Trophoblast cell (in vitro differentiated cells and primary cell): ENCODE measurements at regions not wholly inside any gene's neighbourhood (a gene's known extent, or its start where the extent isn't known, plus 50 kb on each side); places are given as distances from the start of the nearest gene placed in this dataset.

ENCODE experiments used
- DNase-seq, 2 donors: peaks; one replicate each; pipeline ENCODE4 v3.0.0-alpha.2; 2016
- H2AFZ ChIP-seq: 2 replicates; pipeline ENCODE4 v1.6.1; 2013; ENCODE audit warnings: low read length, moderate library complexity, mild to moderate bottlenecking; ENCODE audit not compliant: insufficient read depth, poor library complexity
- H2AK5ac ChIP-seq: 2 replicates; pipeline ENCODE4 v1.6.1; 2013; ENCODE audit warnings: mild to moderate bottlenecking, low read length
- H2BK120ac ChIP-seq: 2 replicates; pipeline ENCODE4 v1.6.1; 2013; ENCODE audit warnings: low read length, mild to moderate bottlenecking, moderate library complexity; ENCODE audit not compliant: insufficient read depth, poor library complexity
- H2BK12ac ChIP-seq: 2 replicates; pipeline ENCODE4 v1.6.1; 2013; ENCODE audit warnings: mild to moderate bottlenecking, low read length, moderate library complexity
- H2BK5ac ChIP-seq: 2 replicates; pipeline ENCODE4 v1.6.1; 2013; ENCODE audit warnings: low read length, low read depth, moderate library complexity, mild to moderate bottlenecking; ENCODE audit not compliant: poor library complexity
- H3K14ac ChIP-seq: 2 replicates; pipeline ENCODE4 v1.6.1; 2013; ENCODE audit warnings: mild to moderate bottlenecking, low read length
- H3K18ac ChIP-seq: 2 replicates; pipeline ENCODE4 v1.6.1; 2013; ENCODE audit warnings: mild to moderate bottlenecking, low read length
- H3K23ac ChIP-seq: 2 replicates; pipeline ENCODE4 v1.6.1; 2013; ENCODE audit warnings: low read length
- H3K27ac ChIP-seq: 2 replicates; pipeline ENCODE4 v1.5.1; 2013; ENCODE audit warnings: low read depth, mild to moderate bottlenecking, inconsistent platforms, low read length, moderate library complexity
- H3K27me3 ChIP-seq: 2 replicates; pipeline ENCODE4 v1.6.1; 2013; ENCODE audit warnings: inconsistent platforms, mild to moderate bottlenecking, low read length, moderate library complexity; ENCODE audit not compliant: insufficient read depth
- H3K36me3 ChIP-seq, 2 experiments: 1 replicate in 1 of 2; 2 replicates in 1 of 2; pipeline ENCODE4 v1.6.1; 2013; ENCODE audit warnings: low read length in 2 of 2, mild to moderate bottlenecking in 2 of 2, moderate library complexity in 1 of 2; ENCODE audit not compliant: insufficient read depth in 2 of 2, control insufficient read depth in 1 of 2
- H3K4ac ChIP-seq: 2 replicates; pipeline ENCODE4 v1.6.1; 2013; ENCODE audit warnings: low read depth, mild to moderate bottlenecking, low read length, moderate library complexity
- H3K4me1 ChIP-seq, 2 experiments: 1 replicate in 1 of 2; 2 replicates in 1 of 2; pipeline ENCODE4 v1.6.1; 2013; ENCODE audit warnings: low read length in 2 of 2, mild to moderate bottlenecking in 2 of 2, moderate library complexity in 1 of 2; ENCODE audit not compliant: insufficient read depth in 2 of 2, control insufficient read depth in 1 of 2
- H3K4me2 ChIP-seq: 2 replicates; pipeline ENCODE4 v1.6.1; 2013; ENCODE audit warnings: inconsistent platforms, mild to moderate bottlenecking, low read length, moderate library complexity
- H3K4me3 ChIP-seq: 2 replicates; pipeline ENCODE4 v1.5.1; 2013; ENCODE audit warnings: mild to moderate bottlenecking, low read depth, low read length, inconsistent platforms
- H3K79me1 ChIP-seq: one replicate; pipeline ENCODE4 v1.6.1; 2013; ENCODE audit warnings: low read length
- H3K79me2 ChIP-seq: 2 replicates; pipeline ENCODE4 v1.6.1; 2013; ENCODE audit warnings: low read length, mild to moderate bottlenecking; ENCODE audit not compliant: control insufficient read depth, insufficient read depth, poor library complexity
- H3K9ac ChIP-seq: 2 replicates; pipeline ENCODE4 v1.6.1; 2013; ENCODE audit warnings: mild to moderate bottlenecking, low read length
- H3K9me3 ChIP-seq: 2 replicates; pipeline ENCODE4 v1.6.1; 2013; ENCODE audit warnings: low read depth, mild to moderate bottlenecking, control low read depth, inconsistent platforms, low read length; ENCODE audit not compliant: insufficient read depth
- H4K12ac ChIP-seq: 2 replicates; pipeline ENCODE4 v1.6.1; 2013; ENCODE audit warnings: low read depth, mild to moderate bottlenecking, low read length, moderate library complexity
- H4K8ac ChIP-seq: 2 replicates; pipeline ENCODE4 v1.6.1; 2013; ENCODE audit warnings: low read depth, mild to moderate bottlenecking, low read length, moderate library complexity
- H4K91ac ChIP-seq: one replicate; pipeline ENCODE4 v1.6.1; 2013; ENCODE audit warnings: low read depth, mild to moderate bottlenecking, low read length, moderate library complexity
- WGBS: extraction: QIAGEN DNeasy Blood & Tissue Kit; methylation state at CpG from one replicate; pipeline ENCODE4 v1.1.7; 2013; ENCODE audit warnings: missing lambda C conversion rate; ENCODE audit not compliant: insufficient read length, insufficient coverage; ENCODE audit errors: extremely low coverage; 5-methylcytosine and 5-hydroxymethylcytosine counted together

DNA sequence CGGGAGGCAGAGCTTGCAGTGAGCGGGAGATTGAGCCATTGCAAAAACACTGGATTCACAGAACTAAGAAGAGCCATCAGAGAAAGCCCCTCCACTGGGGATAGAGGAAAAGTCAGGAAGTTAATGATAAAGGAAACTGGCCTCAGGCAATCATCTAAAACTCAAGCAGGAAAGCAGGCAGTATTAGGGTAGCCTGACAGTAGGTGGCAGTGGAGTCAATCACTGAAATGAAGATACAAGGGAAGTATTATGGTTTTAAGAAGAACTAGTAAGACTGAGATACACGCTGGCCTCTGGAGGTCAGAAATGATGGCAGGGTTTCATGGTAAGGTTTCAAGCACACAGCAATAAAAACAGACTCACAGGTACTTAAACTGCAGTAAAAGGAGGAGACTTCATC, 578.3 kb downstream of the HACE1 start:
- Histone ChIP-seq H3K4me1 (no peaks in the 10 kb centered on the region), H3K4me3 (no peak overlapping the region), H2BK120ac (no peak overlapping the region), H3K14ac (no peak overlapping the region), H3K9me3 (no peaks in the 10 kb centered on the region), H3K79me1 (no peaks in the 10 kb centered on the region), H4K12ac (no peak overlapping the region), H3K4ac (no peak overlapping the region), H3K18ac (no peak overlapping the region), H2AK5ac (no peak overlapping the region), H3K4me2 (no peak overlapping the region), H3K9ac (no peak overlapping the region), H4K91ac (no peak overlapping the region), H3K27ac (no peak overlapping the region), H4K8ac (no peak overlapping the region), H2AFZ (no peak overlapping the region), H3K27me3 (no peaks in the 10 kb centered on the region), H2BK5ac (no peak overlapping the region), H3K79me2 (no peaks in the 10 kb centered on the region), H2BK12ac (no peak overlapping the region), H3K36me3 (no peaks in the 10 kb centered on the region), H3K23ac (no peak overlapping the region)
- WGBS, result no CpG with 5 or more reads among the region's 3 CpGs
- DNase-seq, result peak in 1 of 2 donors; percentile 6

DNA sequence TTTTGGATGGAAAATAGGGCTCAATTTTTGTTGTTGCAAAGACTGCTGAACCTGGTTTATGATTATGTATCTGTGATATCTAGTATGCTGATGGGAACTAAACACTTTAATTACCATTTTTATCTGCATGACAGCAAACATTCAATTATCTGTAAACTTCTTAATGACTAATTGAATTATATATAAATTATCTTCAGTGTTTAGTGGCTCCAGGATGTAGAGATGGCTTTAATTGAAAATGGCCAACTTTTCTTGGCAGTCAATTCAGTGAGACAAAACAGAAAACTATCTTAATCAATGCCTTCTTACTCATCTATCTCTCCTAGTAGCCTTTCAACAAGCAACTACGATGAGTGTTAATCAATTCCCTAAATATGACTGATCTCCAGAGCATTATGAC, 591.3 kb downstream of the HACE1 start:
- WGBS, result no CpG with 5 or more reads among the region's 1 CpG
- H3K4ac ChIP-seq, result no peak overlapping the region

DNA sequence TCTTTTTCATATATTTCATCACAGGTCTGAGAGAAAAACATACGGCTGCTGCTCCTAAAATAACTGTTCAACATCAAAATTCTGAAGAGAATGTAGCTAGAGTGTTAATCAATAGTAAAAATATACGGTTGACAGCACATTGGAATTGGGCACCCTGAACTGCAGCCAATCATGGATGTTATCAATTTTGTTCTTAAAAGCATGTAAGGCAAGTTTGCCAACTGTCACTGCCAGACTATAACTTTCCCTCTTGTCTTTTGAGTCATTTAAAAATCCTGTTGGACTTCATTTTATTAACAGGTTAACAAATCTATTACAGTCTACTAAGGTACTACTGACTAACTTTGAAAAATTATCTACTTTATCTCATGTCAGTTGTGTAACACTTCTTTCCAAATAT, 592.8 kb downstream of the HACE1 start:
- no peak overlapping the region for H2BK12ac ChIP-seq
- H2BK5ac ChIP-seq, result no peak overlapping the region
- H3K18ac ChIP-seq, result no peak overlapping the region
- no peak overlapping the region for H3K9ac ChIP-seq
- H3K36me3 ChIP-seq, result no peaks in the 10 kb centered on the region
- no peak overlapping the region for H4K91ac ChIP-seq
- H2AK5ac ChIP-seq, result no peak overlapping the region
- H3K79me2 ChIP-seq, result no peaks in the 10 kb centered on the region
- H2AFZ ChIP-seq, result no peak overlapping the region
- WGBS, result no CpG with 5 or more reads among the region's 2 CpGs
- no peaks in the 10 kb centered on the region for H3K79me1 ChIP-seq
- no peak overlapping the region for H3K4ac ChIP-seq
- no peaks in the 10 kb centered on the region for H3K27me3 ChIP-seq
- H3K27ac ChIP-seq, result no peak overlapping the region
- H3K4me1 ChIP-seq, result no peaks in the 10 kb centered on the region
- no peak overlapping the region for H3K4me2 ChIP-seq
- H4K8ac ChIP-seq, result no peak overlapping the region
- H2BK120ac ChIP-seq, result no peak overlapping the region
- H3K14ac ChIP-seq, result no peak overlapping the region
- no peak overlapping the region for H3K4me3 ChIP-seq
- no peaks in the 10 kb centered on the region for H3K9me3 ChIP-seq
- no peak overlapping the region for H3K23ac ChIP-seq
- no peak for DNase-seq
- no peak overlapping the region for H4K12ac ChIP-seq

More for the DNA sequence above, 591.3 kb downstream of the HACE1 start:
- Histone ChIP-seq H3K4me2 (no peak overlapping the region), H2BK5ac (no peak overlapping the region), H3K9me3 (no peaks in the 10 kb centered on the region), H2BK120ac (no peak overlapping the region), H2BK12ac (no peak overlapping the region), H3K9ac (no peak overlapping the region), H3K79me1 (no peaks in the 10 kb centered on the region), H3K14ac (no peak overlapping the region), H2AFZ (no peak overlapping the region), H3K23ac (no peak overlapping the region), H3K36me3 (no peaks in the 10 kb centered on the region), H2AK5ac (no peak overlapping the region), H3K4me3 (no peak overlapping the region), H3K27me3 (no peaks in the 10 kb centered on the region), H4K12ac (no peak overlapping the region), H4K8ac (no peak overlapping the region), H4K91ac (no peak overlapping the region), H3K18ac (no peak overlapping the region), H3K4me1 (no peaks in the 10 kb centered on the region), H3K27ac (no peak overlapping the region), H3K79me2 (no peaks in the 10 kb centered on the region)
- no peak for DNase-seq

DNA sequence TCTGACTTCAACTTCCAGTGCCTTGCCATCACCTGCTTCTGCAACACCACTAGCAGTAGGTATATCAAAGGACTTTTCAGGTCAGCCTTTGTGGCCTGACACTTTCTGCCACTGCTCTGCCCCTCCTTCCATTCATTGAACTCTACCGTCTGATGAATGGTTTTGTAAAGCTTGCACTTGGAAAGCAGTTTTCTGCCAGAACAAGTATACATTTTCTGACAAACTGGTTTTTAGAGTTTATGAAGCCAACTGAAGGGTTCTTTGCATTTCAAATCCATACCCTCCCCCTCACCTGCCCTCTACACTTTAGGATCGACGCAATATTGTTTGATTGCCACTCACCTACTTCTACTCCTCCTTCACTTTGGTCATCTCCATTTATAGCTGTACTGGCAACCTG, 603.1 kb downstream of the HACE1 start:
- no peak overlapping the region for H2AFZ ChIP-seq
- H2BK12ac ChIP-seq, result no peak overlapping the region
- no peak overlapping the region for H2AK5ac ChIP-seq
- H3K27me3 ChIP-seq, result no peaks in the 10 kb centered on the region
- no peak overlapping the region for H3K4me3 ChIP-seq
- H3K9ac ChIP-seq, result no peak overlapping the region
- no peaks in the 10 kb centered on the region for H3K9me3 ChIP-seq
- no peak overlapping the region for H3K18ac ChIP-seq
- peaks cover 3 to 11% of the 10 kb centered on the region in 2 experiments for H3K4me1 ChIP-seq
- no peak overlapping the region for H4K8ac ChIP-seq
- no peak overlapping the region for H3K4ac ChIP-seq
- H4K12ac ChIP-seq, result no peak overlapping the region
- no peak overlapping the region for H3K14ac ChIP-seq
- H2BK5ac ChIP-seq, result no peak overlapping the region
- peaks cover under 1% of the 10 kb centered on the region for H3K79me1 ChIP-seq
- no peak overlapping the region for H3K23ac ChIP-seq
- no peak overlapping the region for H4K91ac ChIP-seq
- no peaks in the 10 kb centered on the region for H3K36me3 ChIP-seq
- H3K27ac ChIP-seq, result no peak overlapping the region
- no peak for DNase-seq
- no peak overlapping the region for H2BK120ac ChIP-seq
- no peak overlapping the region for H3K4me2 ChIP-seq
- no peaks in the 10 kb centered on the region for H3K79me2 ChIP-seq
- WGBS, result no CpG with 5 or more reads among the region's 3 CpGs
